HCT116 (cell line): ENCODE measurements at regions not wholly inside any gene's neighbourhood (a gene's known extent, or its start where the extent isn't known, plus 50 kb on each side); places are given as distances from the start of the nearest gene placed in this dataset.

Source experiments
- ATAC-seq: fragments of 200-7000 bp; cut with Tn5 transposase; 2 replicates; pipeline ENCODE4 v1.9.1; 2020; ENCODE audit warnings: mild to moderate bottlenecking, moderate library complexity
- BruUV-seq: library from RNA; stranded (reverse); fragments of 400-500 nt; replicated peaks from 2 replicates; lab custom pipeline; 2021; lab: Mats Ljungman, UMichigan
- CTCF ChIA-PET: fragments of 300-600 bp; sonication (Branson Sonifier 250); formaldehyde crosslinking; loops from one replicate; lab custom pipeline; 2021; ENCODE audit warnings: antibody characterized with exemption; lab: Charles Lee
- POLR2A ChIA-PET: fragments of 300-600, 350-600 bp; sonication (Branson Sonifier 250); formaldehyde crosslinking; loops from one replicate; lab custom pipeline; 2021; ENCODE audit warnings: antibody characterized with exemption; lab: Charles Lee
- RAD21 ChIA-PET, 2 experiments: fragments of 300-600 bp; sonication (Branson Sonifier 250); formaldehyde crosslinking; loops; one replicate each; lab custom pipeline; 2023; ENCODE audit warnings: low total read pairs in 2 of 2; ENCODE audit not compliant: uncharacterized antibody in 2 of 2, unreplicated experiment in 2 of 2, low non-redundant PET in 1 of 2; lab: Charles Lee
- DNase-seq: peaks from one replicate; pipeline ENCODE4 v3.0.0-alpha.2; 2010; ENCODE audit warnings: low read depth, low spot score
- H2AFZ ChIP-seq: fragments of 200-600 bp; shearing (Covaris generic), sonication (generic); 2 replicates; pipeline ENCODE4 v1.6.1; 2017; ENCODE audit warnings: low read depth, mixed run types, mixed read lengths, antibody characterized with exemption, low read length; ENCODE audit not compliant: poor library complexity, severe bottlenecking
- H3K27ac ChIP-seq: 2 replicates; pipeline ENCODE4 v1.5.1; 2012; ENCODE audit warnings: low read depth, low read length
- H3K27me3 ChIP-seq: fragments of 200-600 bp; sonication (generic); 2 replicates; pipeline ENCODE4 v1.6.1; 2016; ENCODE audit warnings: mixed run types, low read length, mixed read lengths; ENCODE audit not compliant: insufficient read depth
- H3K36me3 ChIP-seq, 2 experiments: fragments of 200-500 bp in 1 of 2; fragments of 200-600 bp in 1 of 2; sonication (Bioruptor generic) in 1 of 2; sonication (generic) in 1 of 2; 2 replicates each; pipeline versions ENCODE4 v1.5.1 to v1.6.1; 2014 to 2016; ENCODE audit warnings: low read length in 2 of 2, inconsistent platforms in 1 of 2, mixed read lengths in 1 of 2, mixed run types in 1 of 2; ENCODE audit not compliant: insufficient read depth in 2 of 2, control insufficient read depth in 1 of 2
- H3K4me1 ChIP-seq, 2 experiments: fragments of 200-600 bp in 1 of 2; sonication (generic) in 1 of 2; 2 replicates each; pipeline versions ENCODE4 v1.5.1 to v1.6.1; 2012 to 2017; ENCODE audit warnings: low read length in 2 of 2, inconsistent platforms in 1 of 2, mild to moderate bottlenecking in 1 of 2, mixed read lengths in 1 of 2, mixed run types in 1 of 2, moderate library complexity in 1 of 2; ENCODE audit not compliant: insufficient read depth in 2 of 2, control insufficient read depth in 1 of 2
- H3K4me2 ChIP-seq: fragments of 200-600 bp; sonication (generic); 2 replicates; pipeline ENCODE4 v1.6.1; 2017; ENCODE audit warnings: mixed run types, low read length, mixed read lengths
- H3K4me3 ChIP-seq, 2 experiments: fragments of 200-600 bp in 1 of 2; sonication (generic) in 1 of 2; replicated peaks in 1 of 2; 2 replicates each; pipeline ENCODE4 v1.5.1; 2011 to 2016; ENCODE audit warnings: low read length in 2 of 2, control low read depth in 1 of 2, low read depth in 1 of 2, mild to moderate bottlenecking in 1 of 2, mixed read lengths in 1 of 2, mixed run types in 1 of 2
- H3K79me2 ChIP-seq: fragments of 200-600 bp; sonication (generic); 2 replicates; pipeline ENCODE4 v1.6.1; 2017; ENCODE audit warnings: mild to moderate bottlenecking, mixed run types, low read length, moderate library complexity, mixed read lengths; ENCODE audit not compliant: insufficient read depth
- H3K9ac ChIP-seq: fragments of 200-600 bp; sonication (generic); 2 replicates; pipeline ENCODE4 v1.6.1; 2016; ENCODE audit warnings: low read length, mixed read lengths
- H3K9me2 ChIP-seq: fragments of 200-600 bp; sonication (generic), shearing (Covaris generic); 2 replicates; pipeline ENCODE4 v1.6.1; 2017; ENCODE audit warnings: mixed run types, mild to moderate bottlenecking, moderate library complexity; ENCODE audit not compliant: insufficient read depth
- H3K9me3 ChIP-seq, 2 experiments: fragments of 200-500 bp in 1 of 2; fragments of 200-600 bp in 1 of 2; sonication (Bioruptor generic) in 1 of 2; sonication (generic) in 1 of 2; 2 replicates each; pipeline ENCODE4 v1.6.1; 2014 to 2017; ENCODE audit warnings: low read length in 2 of 2, mixed read lengths in 2 of 2, inconsistent platforms in 1 of 2, low read depth in 1 of 2, mild to moderate bottlenecking in 1 of 2, mixed run types in 1 of 2, moderate library complexity in 1 of 2; ENCODE audit not compliant: control insufficient read depth in 1 of 2, insufficient read depth in 1 of 2
- H4K20me1 ChIP-seq: fragments of 200-600 bp; sonication (generic), shearing (Covaris generic); 2 replicates; pipeline ENCODE4 v1.6.1; 2017; ENCODE audit warnings: mixed run types, mild to moderate bottlenecking, moderate library complexity; ENCODE audit not compliant: insufficient read depth
- ATF3 ChIP-seq: IDR thresholded peaks from 2 replicates; pipeline ENCODE4 v1.6.1; 2012
- CBX3 ChIP-seq: IDR thresholded peaks from 2 replicates; pipeline ENCODE4 v1.6.1; 2012; ENCODE audit warnings: low read depth
- CEBPB ChIP-seq: IDR thresholded peaks from 2 replicates; pipeline ENCODE4 v1.6.1; 2012; ENCODE audit warnings: low read depth
- CTCF ChIP-seq, 3 experiments: fragments of 200-600 bp in 1 of 3; sonication (generic) in 1 of 3; IDR thresholded peaks in 2 of 3; conservative IDR thresholded peaks in 1 of 3; 2 replicates each; pipeline ENCODE4 v1.5.1; 2012 to 2017; ENCODE audit warnings: low read depth in 2 of 3, low read length in 2 of 3, antibody characterized with exemption in 1 of 3, borderline replicate concordance in 1 of 3, control low read depth in 1 of 3, mild to moderate bottlenecking in 1 of 3, mixed read lengths in 1 of 3, mixed run types in 1 of 3, moderate library complexity in 1 of 3; ENCODE audit not compliant: insufficient read depth in 1 of 3
- EGR1 ChIP-seq: IDR thresholded peaks from 2 replicates; pipeline ENCODE4 v1.6.1; 2012; ENCODE audit warnings: low read depth
- ELF1 ChIP-seq: IDR thresholded peaks from 2 replicates; pipeline ENCODE4 v1.6.1; 2012; ENCODE audit warnings: low read depth, borderline replicate concordance
- EZH2 ChIP-seq: fragments of 200-600 bp; sonication (generic); IDR thresholded peaks from 2 replicates; pipeline ENCODE4 v1.6.1; 2017; ENCODE audit warnings: antibody characterized with exemption, mixed run types
- EZH2phosphoT487 ChIP-seq: fragments of 200-600 bp; IDR thresholded peaks from 2 replicates; pipeline ENCODE4 v1.6.1; 2018; ENCODE audit warnings: antibody characterized with exemption, borderline replicate concordance
- FOSL1 ChIP-seq: IDR thresholded peaks from 2 replicates; pipeline ENCODE4 v1.6.1; 2012; ENCODE audit warnings: low read depth
- JUND ChIP-seq: IDR thresholded peaks from 2 replicates; pipeline ENCODE4 v1.6.1; 2012
- MAX ChIP-seq: IDR thresholded peaks from 2 replicates; pipeline ENCODE4 v1.6.1; 2012
- POLR2AphosphoS5 ChIP-seq: IDR thresholded peaks from 2 replicates; pipeline ENCODE4 v1.6.1; 2011; ENCODE audit warnings: mild to moderate bottlenecking, low read depth, low read length, moderate library complexity
- RAD21 ChIP-seq: IDR thresholded peaks from 2 replicates; pipeline ENCODE4 v1.6.1; 2012; ENCODE audit warnings: low read depth, mild to moderate bottlenecking
- REST ChIP-seq: IDR thresholded peaks from 2 replicates; pipeline ENCODE4 v1.6.1; 2012; ENCODE audit warnings: low read depth
- SIN3A ChIP-seq: IDR thresholded peaks from 2 replicates; pipeline ENCODE4 v1.6.1; 2012; ENCODE audit warnings: low read depth
- SRF ChIP-seq: IDR thresholded peaks from 2 replicates; pipeline ENCODE4 v1.6.1; 2012; ENCODE audit warnings: low read depth
- TCF7L2 ChIP-seq: IDR thresholded peaks from 2 replicates; pipeline ENCODE4 v1.7.0; 2011; ENCODE audit warnings: borderline replicate concordance, inconsistent platforms; ENCODE audit not compliant: insufficient read depth, insufficient read length; ENCODE audit errors: extremely low read depth
- YY1 ChIP-seq: IDR thresholded peaks from 2 replicates; pipeline ENCODE4 v1.6.1; 2011; ENCODE audit warnings: low read length, low read depth, moderate library complexity, mild to moderate bottlenecking; ENCODE audit not compliant: insufficient replicate concordance; ENCODE audit errors: extremely low read depth
- ZBTB33 ChIP-seq: IDR thresholded peaks from 2 replicates; pipeline ENCODE4 v1.6.1; 2011; ENCODE audit warnings: mild to moderate bottlenecking, low read length, moderate library complexity; ENCODE audit not compliant: insufficient replicate concordance; ENCODE audit errors: extremely low read depth
- ZNF274 ChIP-seq: fragments of 200-500 bp; sonication (Bioruptor generic); IDR thresholded peaks from 2 replicates; pipeline ENCODE4 v1.6.1; 2014; ENCODE audit warnings: mild to moderate bottlenecking, low read depth, low read length, inconsistent platforms
- intact Hi-C: fragments of 100-400 bp; cut with micrococcal nuclease; formaldehyde crosslinking; loops from 2 replicates; pipeline ENCODE4 v1.10.0; 2022

- Histone ChIP-seq H3K9me2 (no peaks in the 10 kb centered on the region), H2AFZ (no peak overlapping the region), H3K27ac (no peak overlapping the region), H3K4me3 (no peak overlapping the region), H3K9ac (no peak overlapping the region), H3K9me3 (no peaks in the 10 kb centered on the region), H3K4me2 (no peak overlapping the region), H4K20me1 (no peaks in the 10 kb centered on the region), H3K4me1 (no peaks in the 10 kb centered on the region), H3K27me3 (no peaks in the 10 kb centered on the region; the same call in 1 of the 2 replicates), H3K79me2 (no peaks in the 10 kb centered on the region), H3K36me3 (no peaks in the 10 kb centered on the region)
- BruUV-seq = no TSS peak
- ChIA-PET POLR2A (no interaction called here), CTCF (no interaction called here), RAD21 (no interaction called here)
- DNase-seq (no peak), ATAC-seq (no peak)
- intact Hi-C loops = no loop called here
- TF ChIP-seq EZH2 (no peak), REST (no peak), EGR1 (no peak), EZH2phosphoT487 (no peak), CBX3 (no peak), YY1 (no peak), POLR2AphosphoS5 (no peak), JUND (no peak), ELF1 (no peak), TCF7L2 (no peak), SRF (no peak), MAX (no peak), RAD21 (no peak), CEBPB (no peak), FOSL1 (no peak), ATF3 (no peak), CTCF (IDR thresholded peaks at IDR 0.05 in 2 of 3, conservative IDR thresholded peaks at IDR 0.05 in 1 of 3; ENCODE audit: borderline replicate concordance in 1 of 3, insufficient read depth in 1 of 3, low read depth in 2 of 3, low read length in 2 of 3) (no peak), ZBTB33 (no peak), ZNF274 (no peak), SIN3A (no peak)
These were observed 204.5 kb upstream of the LRRC7 start for GRCh38 chr1:69363236-69363635.
